GM19463 (cell line): ENCODE measurements at regions not wholly inside any gene's neighbourhood (a gene's known extent, or its start where the extent isn't known, plus 50 kb on each side); places are given as distances from the start of the nearest gene placed in this dataset.

ENCODE experiments used
- ATAC-seq: cut with Tn5 transposase; IDR thresholded peaks from one replicate; pipeline ENCODE4 v1.9.1; 2021; ENCODE audit warnings: mild to moderate bottlenecking, moderate library complexity; ENCODE audit not compliant: unreplicated experiment

DNA sequence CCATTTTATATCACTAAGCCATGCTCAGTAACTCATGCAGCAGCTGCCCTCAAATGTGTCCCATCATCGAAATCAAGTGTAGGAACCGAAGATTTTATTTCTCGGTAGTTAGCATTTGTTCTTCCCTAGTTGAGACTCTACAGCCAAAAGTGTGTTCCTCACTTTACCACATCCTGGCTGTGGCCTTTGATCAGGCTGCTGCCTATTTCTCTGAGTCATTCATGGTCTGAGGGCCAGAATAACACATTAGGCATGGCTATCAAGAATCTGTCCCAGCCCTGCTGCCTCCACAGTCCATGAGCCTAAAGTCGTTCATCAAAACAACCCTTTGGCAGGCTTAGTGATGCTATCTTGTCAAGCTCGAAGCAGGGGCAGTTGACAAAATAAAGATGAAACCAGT lies 300.1 kb downstream of the TDRD15 start:
- ATAC-seq, result no peak

GRCh38 chr2:21424375-21424774 lies 300.6 kb downstream of the TDRD15 start:
- ATAC-seq, result no peak

DNA sequence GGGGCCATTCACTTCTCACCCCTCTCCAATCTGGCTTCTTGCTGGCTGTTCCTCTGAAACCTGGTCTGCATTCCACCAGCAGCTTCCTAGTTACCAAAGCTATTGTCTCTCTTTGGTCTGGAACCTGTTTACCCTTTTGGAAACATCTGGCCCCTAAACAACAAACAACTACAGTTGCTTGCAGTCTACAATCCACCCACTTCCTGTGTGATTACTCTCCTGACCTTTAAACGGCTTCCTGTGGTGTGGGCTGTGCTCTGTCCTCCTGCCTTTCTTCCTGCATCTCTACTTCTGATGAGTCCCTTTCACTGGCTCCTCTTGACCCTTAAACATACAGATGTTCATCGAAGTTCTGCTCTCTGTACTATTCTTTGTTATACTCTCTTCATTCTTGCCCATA lies 303.8 kb downstream of the TDRD15 start:
- ATAC-seq, result peak; percentile 55

- ATAC-seq, result no peak
Measured at GRCh38 chr2:21428754-21429153, 305.0 kb downstream of the TDRD15 start.

DNA sequence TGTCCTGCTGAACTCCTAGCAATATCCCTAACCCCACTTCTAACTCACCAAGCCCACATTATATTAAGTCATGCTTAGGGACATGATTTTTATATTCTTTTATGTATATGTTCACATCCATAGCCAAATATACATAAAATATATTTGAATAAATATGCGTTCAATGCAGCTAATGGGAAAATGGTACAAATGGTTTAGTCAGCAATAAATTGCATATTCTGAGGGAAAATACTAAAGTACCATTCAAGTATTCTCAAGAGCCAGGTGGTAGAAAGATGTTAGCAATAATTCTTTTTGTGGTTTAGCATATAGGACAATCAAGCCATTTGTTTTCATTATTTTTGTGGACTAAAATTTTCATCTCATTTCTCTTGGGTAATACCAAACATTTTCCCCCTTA lies 306.0 kb downstream of the TDRD15 start:
- no peak for ATAC-seq

GRCh38 chr2:21431078-21431477 lies 307.3 kb downstream of the TDRD15 start:
- no peak for ATAC-seq

- peak; percentile 77 for ATAC-seq
Measured at GRCh38 chr2:21438949-21439348, 315.2 kb downstream of the TDRD15 start.

DNA sequence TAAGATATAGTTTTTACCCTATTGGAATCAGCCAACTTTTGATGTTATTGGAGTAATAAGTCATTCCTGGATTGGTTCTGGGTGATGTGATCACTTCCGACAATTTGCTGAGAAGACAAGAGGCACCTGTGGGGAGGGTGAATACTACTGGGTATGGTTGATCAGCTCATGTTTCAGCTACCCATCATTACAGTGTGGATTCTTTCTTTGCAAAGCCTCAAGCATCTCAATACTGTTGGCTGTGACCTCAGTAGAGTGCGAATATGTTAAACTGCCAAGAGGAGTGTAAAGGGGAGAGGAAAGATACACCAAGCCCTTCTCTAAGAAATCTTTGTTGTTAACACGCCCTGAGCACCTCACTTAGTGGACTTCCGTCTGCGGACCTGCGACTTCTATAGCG lies 317.7 kb downstream of the TDRD15 start:
- ATAC-seq, result no peak

DNA sequence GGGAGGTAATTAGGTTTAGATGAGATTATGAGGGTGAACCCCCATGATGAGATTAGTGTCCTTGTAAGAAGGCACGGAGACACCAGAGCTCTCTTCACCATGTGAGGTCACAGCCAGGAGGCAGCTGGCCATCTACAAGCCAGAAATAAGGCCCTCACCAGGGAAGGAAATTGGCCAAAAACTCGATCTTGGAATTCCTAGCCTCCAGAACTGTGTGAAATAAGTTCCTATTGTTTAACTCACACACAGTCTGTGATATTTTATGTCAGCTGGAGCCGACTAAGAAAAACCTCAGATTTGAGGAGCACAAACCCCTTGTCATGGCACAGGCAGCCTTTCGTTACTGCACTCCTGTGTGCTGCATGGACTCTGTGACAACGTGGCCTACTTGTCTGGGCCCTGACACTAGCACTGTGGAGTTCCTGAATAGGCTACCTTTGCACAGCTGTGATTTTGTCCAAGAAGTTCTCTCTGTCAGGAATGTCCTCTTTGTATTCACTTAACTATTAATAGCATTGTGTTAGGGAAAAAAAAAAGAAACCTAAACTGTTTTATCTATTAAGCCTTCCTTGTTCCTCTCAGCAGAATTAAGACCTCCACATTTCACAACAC lies 319.8 kb downstream of the TDRD15 start:
- no peak for ATAC-seq

DNA sequence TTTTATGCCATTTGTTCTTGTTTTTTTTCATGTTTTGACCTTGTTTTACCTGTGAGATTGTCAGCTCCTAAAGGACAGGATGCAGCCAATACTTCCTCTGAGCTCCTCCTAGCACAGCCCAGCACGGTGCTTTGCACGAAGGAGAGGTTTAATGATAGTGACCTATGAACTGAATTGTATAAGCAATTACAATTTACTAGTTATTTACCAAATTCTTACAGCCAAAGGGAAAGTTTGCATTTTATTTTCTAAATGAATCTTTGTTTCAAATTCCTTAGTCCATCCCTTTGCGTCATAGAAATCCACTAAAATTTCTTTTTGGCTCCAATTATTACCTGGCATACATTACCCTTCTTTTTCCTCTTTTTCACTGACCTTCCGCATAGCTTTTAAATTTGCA lies 326.1 kb downstream of the TDRD15 start:
- no peak for ATAC-seq

DNA sequence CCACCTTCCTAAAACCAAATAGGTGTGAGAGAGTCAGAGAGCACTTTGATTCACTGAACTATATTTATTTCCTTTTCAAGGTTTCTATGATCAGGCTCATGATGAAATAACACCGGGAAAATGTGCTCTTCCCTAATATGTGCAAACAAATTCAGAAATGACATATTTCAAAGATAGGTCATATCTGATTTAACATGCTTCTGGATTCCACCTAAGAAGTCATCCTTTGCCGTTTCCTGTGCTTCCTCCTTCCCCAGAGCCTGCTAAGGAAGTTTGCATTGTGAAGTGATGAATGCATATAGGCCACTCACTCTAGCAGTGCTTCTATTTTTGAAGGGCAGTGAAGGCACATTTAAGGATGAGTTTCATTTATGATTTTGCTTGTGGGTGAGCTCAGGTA lies 327.6 kb downstream of the TDRD15 start:
- no peak for ATAC-seq

- no peak for ATAC-seq
Measured at GRCh38 chr2:21452263-21452662, 328.5 kb downstream of the TDRD15 start.

GRCh38 chr2:21452678-21453077 lies 328.9 kb downstream of the TDRD15 start:
- ATAC-seq, result no peak

DNA sequence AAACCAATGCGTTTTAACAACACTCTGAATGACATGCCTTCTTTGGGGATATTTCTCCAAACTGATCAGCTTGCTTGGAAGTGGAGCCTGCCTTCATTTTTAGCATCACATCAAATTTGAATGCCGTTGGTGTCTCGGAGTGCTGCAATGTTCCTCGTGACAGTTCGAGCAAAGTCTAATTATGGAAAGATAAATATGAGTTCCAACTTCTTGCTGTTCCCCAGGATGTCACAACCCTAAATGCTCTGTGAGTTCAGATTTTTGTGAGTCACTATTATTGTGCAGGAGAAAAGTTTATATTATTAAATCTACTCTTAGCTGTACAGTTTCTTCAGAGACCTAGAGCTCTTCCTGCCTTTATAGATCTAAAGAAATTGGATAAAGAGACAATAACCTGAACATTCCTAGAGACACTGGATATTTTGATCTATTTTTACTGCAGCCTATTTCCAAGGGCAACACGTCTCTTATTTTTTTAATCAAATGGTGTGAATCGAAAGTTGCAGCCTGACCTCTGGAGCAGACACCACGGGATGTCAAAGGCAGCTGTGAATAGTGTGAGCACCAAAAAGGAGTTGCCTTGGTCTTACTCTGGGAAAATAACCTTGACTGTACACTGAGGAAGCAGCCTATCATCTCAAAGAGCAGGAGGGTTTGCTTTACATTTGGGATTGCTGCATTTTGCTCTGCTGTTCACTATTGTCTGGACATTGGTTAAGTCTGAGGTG lies 330.1 kb downstream of the TDRD15 start:
- ATAC-seq, result no peak

GRCh38 chr2:21454839-21455238 lies 331.1 kb downstream of the TDRD15 start:
- ATAC-seq, result no peak

- ATAC-seq, result no peak
Measured at GRCh38 chr2:21461754-21462240, 338.0 kb downstream of the TDRD15 start.

GRCh38 chr2:21466341-21466927 lies 342.7 kb downstream of the TDRD15 start:
- no peak for ATAC-seq

- ATAC-seq, result peak; percentile 8
Measured at GRCh38 chr2:21467280-21467818, 343.6 kb downstream of the TDRD15 start.

GRCh38 chr2:21467910-21468309 lies 344.1 kb downstream of the TDRD15 start:
- ATAC-seq, result peak; percentile 49

DNA sequence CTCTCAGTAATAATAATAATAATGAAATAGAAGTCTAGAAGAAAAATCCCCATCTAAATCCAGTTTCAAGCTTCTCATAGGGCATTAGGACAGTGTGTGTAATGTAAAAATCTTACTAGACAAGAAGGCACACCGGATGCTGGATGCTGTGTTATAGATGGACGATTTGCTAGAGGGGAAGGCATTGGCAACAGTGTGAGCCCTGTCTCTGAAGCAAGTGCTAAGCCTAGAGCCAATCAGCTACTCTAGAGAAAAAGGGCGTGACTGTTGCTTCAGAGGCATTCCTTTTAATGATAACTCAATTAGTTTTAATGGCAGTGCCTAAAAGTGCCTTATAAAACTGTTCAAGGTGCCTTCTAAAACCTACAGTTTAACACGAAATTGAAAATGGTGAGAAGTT lies 344.9 kb downstream of the TDRD15 start:
- no peak for ATAC-seq

GRCh38 chr2:21469158-21469557 lies 345.4 kb downstream of the TDRD15 start:
- no peak for ATAC-seq

GRCh38 chr2:21469564-21469963 lies 345.8 kb downstream of the TDRD15 start:
- ATAC-seq, result no peak
